ENCODE measurements at regions not wholly inside any gene's neighbourhood (a gene's known extent, or its start where the extent isn't known, plus 50 kb on each side); places are given as distances from the start of the nearest gene placed in this dataset.

DNA sequence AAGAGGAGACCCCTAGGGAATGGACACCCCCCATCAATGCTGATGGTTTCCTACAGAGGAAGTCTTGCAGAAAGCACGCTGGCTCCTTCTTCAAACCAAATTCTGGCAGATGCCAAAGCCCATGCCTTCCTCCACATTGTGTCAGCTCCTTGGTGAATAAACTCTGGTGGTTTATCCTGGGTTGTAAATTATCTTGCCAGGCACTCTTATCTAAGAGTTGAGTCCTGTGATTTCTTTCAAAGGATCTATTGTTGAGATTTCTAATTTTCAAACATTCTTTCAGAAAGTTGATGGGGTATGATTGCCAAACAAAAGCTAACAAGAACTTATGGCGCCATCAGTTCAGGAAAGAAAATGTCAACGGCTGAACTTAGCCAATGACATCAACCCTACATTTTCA lies 160.4 kb downstream of the NSG2 start:
- TF ChIP-seq, protein P1, sequence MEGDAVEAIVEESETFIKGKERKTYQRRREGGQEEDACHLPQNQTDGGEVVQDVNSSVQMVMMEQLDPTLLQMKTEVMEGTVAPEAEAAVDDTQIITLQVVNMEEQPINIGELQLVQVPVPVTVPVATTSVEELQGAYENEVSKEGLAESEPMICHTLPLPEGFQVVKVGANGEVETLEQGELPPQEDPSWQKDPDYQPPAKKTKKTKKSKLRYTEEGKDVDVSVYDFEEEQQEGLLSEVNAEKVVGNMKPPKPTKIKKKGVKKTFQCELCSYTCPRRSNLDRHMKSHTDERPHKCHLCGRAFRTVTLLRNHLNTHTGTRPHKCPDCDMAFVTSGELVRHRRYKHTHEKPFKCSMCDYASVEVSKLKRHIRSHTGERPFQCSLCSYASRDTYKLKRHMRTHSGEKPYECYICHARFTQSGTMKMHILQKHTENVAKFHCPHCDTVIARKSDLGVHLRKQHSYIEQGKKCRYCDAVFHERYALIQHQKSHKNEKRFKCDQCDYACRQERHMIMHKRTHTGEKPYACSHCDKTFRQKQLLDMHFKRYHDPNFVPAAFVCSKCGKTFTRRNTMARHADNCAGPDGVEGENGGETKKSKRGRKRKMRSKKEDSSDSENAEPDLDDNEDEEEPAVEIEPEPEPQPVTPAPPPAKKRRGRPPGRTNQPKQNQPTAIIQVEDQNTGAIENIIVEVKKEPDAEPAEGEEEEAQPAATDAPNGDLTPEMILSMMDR (IDR thresholded peaks at IDR 0.05): no peak
- no peak for TF ChIP-seq POLR2A (IDR thresholded peaks at IDR 0.05)
